Spinal cord (tissue), 9 donors: ENCODE measurements at regions not wholly inside any gene's neighbourhood (a gene's known extent, or its start where the extent isn't known, plus 50 kb on each side); places are given as distances from the start of the nearest gene placed in this dataset.

ENCODE experiments used
- DNase-seq, 6 donors: peaks; one replicate each; pipeline versions ENCODE4 v3.0.0 to v3.0.0-alpha.2; 2013 to 2015; ENCODE audit warnings: low spot score in 6 of 6, low read depth in 4 of 6
- H3K27ac ChIP-seq: one replicate; pipeline ENCODE4 v1.5.1; 2013; ENCODE audit warnings: low read depth, low read length, control low read depth
- H3K27me3 ChIP-seq: one replicate; pipeline ENCODE4 v1.6.1; 2013; ENCODE audit warnings: low read length; ENCODE audit not compliant: control insufficient read depth, insufficient read depth
- H3K36me3 ChIP-seq: one replicate; pipeline ENCODE4 v1.6.1; 2013; ENCODE audit warnings: low read length; ENCODE audit not compliant: control insufficient read depth, insufficient read depth
- H3K4me1 ChIP-seq: one replicate; pipeline ENCODE4 v1.6.1; 2013; ENCODE audit warnings: low read length; ENCODE audit not compliant: control insufficient read depth, insufficient read depth
- H3K4me3 ChIP-seq: one replicate; pipeline ENCODE4 v1.5.1; 2013; ENCODE audit warnings: low read depth, low read length, control low read depth
- H3K9me3 ChIP-seq: one replicate; pipeline ENCODE4 v1.6.1; 2013; ENCODE audit warnings: low read length; ENCODE audit not compliant: control insufficient read depth, insufficient read depth
- WGBS: methylation state at CpG from one replicate; pipeline ENCODE4 v1.1.5; 2013; ENCODE audit warnings: missing lambda C conversion rate; ENCODE audit not compliant: insufficient coverage; 5-methylcytosine and 5-hydroxymethylcytosine counted together
- donor health status: healthy.

- WGBS: 86% methylated on average over 18 of the region's 18 CpGs
- DNase-seq: no peak
- H3K9me3 ChIP-seq: no peaks in the 10 kb centered on the region
- peaks cover 4% of the 10 kb centered on the region for H3K36me3 ChIP-seq
- H3K4me3 ChIP-seq: no peak overlapping the region
- peaks cover 36% of the 10 kb centered on the region for H3K4me1 ChIP-seq
- H3K27me3 ChIP-seq: no peaks in the 10 kb centered on the region
- H3K27ac ChIP-seq: no peak overlapping the region
Observed at GRCh38 chr6:168130168-168130696, 51.2 kb upstream of the FRMD1 start.

GRCh38 chr6:168129292-168130167, 50.5 kb upstream of the FRMD1 start:
- Histone ChIP-seq H3K4me3 (no peak overlapping the region), H3K36me3 (peaks cover 4% of the 10 kb centered on the region), H3K4me1 (peaks cover 36% of the 10 kb centered on the region), H3K27me3 (no peaks in the 10 kb centered on the region), H3K9me3 (no peaks in the 10 kb centered on the region), H3K27ac (no peak overlapping the region)
- WGBS: 87% methylated on average over 32 of the region's 40 CpGs
- no peak for DNase-seq

- no peaks in the 10 kb centered on the region for H3K27me3 ChIP-seq
- WGBS: 91% methylated on average over 23 of the region's 27 CpGs
Observed at GRCh38 chr6:168128631-168129291, 49.7 kb upstream of the FRMD1 start.

More at GRCh38 chr6:168128631-168129291, 49.7 kb upstream of the FRMD1 start:
- DNase-seq: no peak
- H3K36me3 ChIP-seq: peaks cover 4% of the 10 kb centered on the region
- no peak overlapping the region for H3K27ac ChIP-seq
- H3K9me3 ChIP-seq: no peaks in the 10 kb centered on the region
- peaks cover 29% of the 10 kb centered on the region for H3K4me1 ChIP-seq
- no peak overlapping the region for H3K4me3 ChIP-seq
